IMR-90 (cell line): ENCODE measurements at regions not wholly inside any gene's neighbourhood (a gene's known extent, or its start where the extent isn't known, plus 50 kb on each side); places are given as distances from the start of the nearest gene placed in this dataset.

Source experiments
- ATAC-seq: fragments of 200-7000 bp; cut with Tn5 transposase; 2 replicates; pipeline ENCODE4 v1.9.1; 2020; ENCODE audit warnings: low read depth, mild to moderate bottlenecking, moderate library complexity
- BruUV-seq: library from RNA; stranded (reverse); fragments of 400-500 nt; replicated peaks from 2 replicates; lab custom pipeline; 2021; lab: Mats Ljungman, UMichigan
- CTCF ChIA-PET: fragments of 300-600 bp; formaldehyde crosslinking; extraction: SDS; loops from one replicate; lab custom pipeline; 2021; ENCODE audit warnings: antibody characterized with exemption; lab: Yijun Ruan, JAX
- POLR2A ChIA-PET: fragments of 300-600 bp; sonication (Branson Sonifier 250); formaldehyde crosslinking; loops from one replicate; lab custom pipeline; 2022; ENCODE audit warnings: antibody characterized with exemption; ENCODE audit not compliant: unreplicated experiment; lab: Charles Lee
- DNase-seq: peaks from one replicate; pipeline ENCODE4 v3.0.0; 2013
- H2AFZ ChIP-seq: replicated peaks from 2 replicates; pipeline ENCODE3; 2013; ENCODE audit warnings: low read length, mild to moderate bottlenecking; ENCODE audit not compliant: poor library complexity
- H2AK5ac ChIP-seq: 2 replicates; pipeline ENCODE4 v1.6.1; 2013; ENCODE audit warnings: low read depth, low read length, inconsistent platforms
- H2AK9ac ChIP-seq: replicated peaks from 2 replicates; pipeline ENCODE3; 2013; ENCODE audit warnings: mild to moderate bottlenecking, low read depth, low read length, moderate library complexity; ENCODE audit not compliant: poor library complexity
- H2BK120ac ChIP-seq: 2 replicates; pipeline ENCODE4 v1.6.1; 2013; ENCODE audit warnings: low read depth, low read length, inconsistent platforms
- H2BK15ac ChIP-seq: 3 replicates; pipeline ENCODE4 v1.6.1; 2013; ENCODE audit warnings: low read depth, low read length, inconsistent platforms
- H2BK20ac ChIP-seq: 2 replicates; pipeline ENCODE4 v1.6.1; 2013; ENCODE audit warnings: low read depth, mild to moderate bottlenecking, inconsistent platforms, low read length, moderate library complexity
- H2BK5ac ChIP-seq: 2 replicates; pipeline ENCODE4 v1.6.1; 2013; ENCODE audit warnings: mild to moderate bottlenecking, low read depth, low read length, inconsistent platforms; ENCODE audit not compliant: poor library complexity, severe bottlenecking
- H3K14ac ChIP-seq: replicated peaks from 2 replicates; pipeline ENCODE4 v1.6.1; 2013; ENCODE audit warnings: low read depth, low read length, inconsistent platforms
- H3K18ac ChIP-seq: 2 replicates; pipeline ENCODE4 v1.6.1; 2013; ENCODE audit warnings: low read depth, low read length, control low read depth
- H3K23ac ChIP-seq: 2 replicates; pipeline ENCODE4 v1.6.1; 2013; ENCODE audit warnings: low read depth, low read length, inconsistent platforms
- H3K27ac ChIP-seq: 2 replicates; pipeline ENCODE4 v1.5.1; 2013; ENCODE audit warnings: mild to moderate bottlenecking, control low read depth, low read length; ENCODE audit not compliant: insufficient read depth
- H3K27me3 ChIP-seq: 2 replicates; pipeline ENCODE4 v1.6.1; 2013; ENCODE audit warnings: low read length; ENCODE audit not compliant: control insufficient read depth, insufficient read depth
- H3K36me3 ChIP-seq: 2 replicates; pipeline ENCODE4 v1.6.1; 2013; ENCODE audit warnings: low read length, mixed read lengths; ENCODE audit not compliant: control insufficient read depth, insufficient read depth
- H3K4ac ChIP-seq: 2 replicates; pipeline ENCODE4 v1.6.1; 2013; ENCODE audit warnings: low read depth, low read length, inconsistent platforms
- H3K4me1 ChIP-seq: 2 replicates; pipeline ENCODE4 v1.6.1; 2013; ENCODE audit warnings: low read length, mixed read lengths; ENCODE audit not compliant: control insufficient read depth, insufficient read depth
- H3K4me2 ChIP-seq: 2 replicates; pipeline ENCODE4 v1.6.1; 2013; ENCODE audit warnings: low read depth, mild to moderate bottlenecking, control low read depth, low read length, moderate library complexity
- H3K4me3 ChIP-seq: 2 replicates; pipeline ENCODE4 v1.5.1; 2013; ENCODE audit warnings: low read depth, mild to moderate bottlenecking, control low read depth, low read length, moderate library complexity; ENCODE audit not compliant: insufficient read depth
- H3K56ac ChIP-seq: 2 replicates; pipeline ENCODE4 v1.6.1; 2013; ENCODE audit warnings: low read length, inconsistent platforms; ENCODE audit not compliant: insufficient read depth; ENCODE audit errors: extremely low read depth
- H3K79me1 ChIP-seq, 2 experiments: 2 replicates each; pipeline ENCODE4 v1.6.1; 2013; ENCODE audit warnings: low read length in 2 of 2, inconsistent platforms in 1 of 2, low read depth in 1 of 2
- H3K9ac ChIP-seq: 2 replicates; pipeline ENCODE4 v1.6.1; 2013; ENCODE audit warnings: low read depth, low read length, control low read depth
- H3K9me1 ChIP-seq: 2 replicates; pipeline ENCODE4 v1.6.1; 2013; ENCODE audit warnings: low read length, inconsistent platforms; ENCODE audit not compliant: insufficient read depth
- H3K9me3 ChIP-seq: 2 replicates; pipeline ENCODE4 v1.6.1; 2013; ENCODE audit warnings: low read length; ENCODE audit not compliant: control insufficient read depth, insufficient read depth
- H4K20me1 ChIP-seq: 2 replicates; pipeline ENCODE4 v1.6.1; 2013; ENCODE audit warnings: low read length, inconsistent platforms; ENCODE audit not compliant: insufficient read depth
- H4K5ac ChIP-seq: 2 replicates; pipeline ENCODE4 v1.6.1; 2013; ENCODE audit warnings: mild to moderate bottlenecking, low read depth, low read length, control low read depth
- H4K8ac ChIP-seq, 2 experiments: 2 replicates each; pipeline ENCODE4 v1.6.1; 2013; ENCODE audit warnings: low read depth in 2 of 2, low read length in 2 of 2, control low read depth in 1 of 2, inconsistent platforms in 1 of 2
- H4K91ac ChIP-seq: 2 replicates; pipeline ENCODE4 v1.6.1; 2013; ENCODE audit warnings: low read depth, low read length, inconsistent platforms; ENCODE audit not compliant: insufficient read depth
- BHLHE40 ChIP-seq: fragments of 150-350 bp; IDR thresholded peaks from 2 replicates; pipeline ENCODE4 v1.6.1; 2016; ENCODE audit warnings: mild to moderate bottlenecking, low read depth, low read length
- CEBPB ChIP-seq: IDR thresholded peaks from 2 replicates; pipeline ENCODE4 v1.6.1; 2012; ENCODE audit warnings: low read depth, low read length, improper control_type of control experiment
- CHD1 ChIP-seq: IDR thresholded peaks from 2 replicates; pipeline ENCODE4 v1.6.1; 2012; ENCODE audit warnings: low read depth, low read length, improper control_type of control experiment
- CTCF ChIP-seq: conservative IDR thresholded peaks from 2 replicates; pipeline ENCODE4 v1.5.1; 2012; ENCODE audit warnings: mild to moderate bottlenecking, low read depth, low read length, improper control_type of control experiment
- FOS ChIP-seq: fragments of 150-350 bp; IDR thresholded peaks from 2 replicates; pipeline ENCODE4 v1.6.1; 2016; ENCODE audit warnings: low read depth, low read length
- MAFK ChIP-seq: IDR thresholded peaks from 2 replicates; pipeline ENCODE4 v1.6.1; 2012; ENCODE audit warnings: low read depth, low read length, improper control_type of control experiment
- MXI1 ChIP-seq: IDR thresholded peaks from 2 replicates; pipeline ENCODE4 v1.6.1; 2012; ENCODE audit warnings: low read depth, mild to moderate bottlenecking, low read length, moderate library complexity, borderline replicate concordance
- NFE2L2 ChIP-seq: fragments of 150-350 bp; IDR thresholded peaks from 2 replicates; pipeline ENCODE4 v1.6.1; 2016; ENCODE audit warnings: low read depth, mild to moderate bottlenecking, low read length
- POLR2A ChIP-seq: IDR thresholded peaks from 2 replicates; pipeline ENCODE4 v1.6.1; 2012; ENCODE audit warnings: mild to moderate bottlenecking, low read depth, low read length
- RAD21 ChIP-seq: IDR thresholded peaks from 2 replicates; pipeline ENCODE4 v1.6.1; 2012; ENCODE audit warnings: low read length, improper control_type of control experiment
- RCOR1 ChIP-seq: IDR thresholded peaks from 2 replicates; pipeline ENCODE4 v1.6.1; 2012; ENCODE audit warnings: mild to moderate bottlenecking, low read length, improper control_type of control experiment; ENCODE audit not compliant: insufficient replicate concordance
- RFX5 ChIP-seq: IDR thresholded peaks from 2 replicates; pipeline ENCODE4 v1.8.0; 2012; ENCODE audit warnings: low read depth, mild to moderate bottlenecking, low read length, moderate library complexity
- SMC3 ChIP-seq: fragments of 150-350 bp; IDR thresholded peaks from 2 replicates; pipeline ENCODE4 v1.6.1; 2016; ENCODE audit warnings: low read depth, mild to moderate bottlenecking, antibody characterized with exemption, low read length, moderate library complexity
- WGBS, 2 experiments: methylation state at CpG; one replicate each; pipeline versions ENCODE4 v1.1.5 to v1.1.7; 2013; ENCODE audit warnings: missing lambda C conversion rate in 2 of 2; ENCODE audit not compliant: insufficient read length in 1 of 2; ENCODE audit errors: extremely low coverage in 2 of 2; 5-methylcytosine and 5-hydroxymethylcytosine counted together
- dilution Hi-C: fragments of 300-500 bp; cut with HindIII; formaldehyde crosslinking; loops from one replicate; pipeline ENCODE4 v1.14.3; 2018; ENCODE audit warnings: low sequenced_read_pairs; ENCODE audit not compliant: unreplicated experiment
- in situ Hi-C: fragments of 300-500 bp; cut with MboI; formaldehyde crosslinking; loops from 3 replicates; pipeline ENCODE4 v1.14.3; 2019; ENCODE audit warnings: low sequenced_read_pairs, inconsistent platforms, mixed read lengths
- intact Hi-C: fragments of 100-400 bp; cut with micrococcal nuclease; formaldehyde crosslinking; loops from 2 replicates; pipeline ENCODE4 v1.10.0; 2022
- TF ChIP-seq, protein P1 (sequence below): fragments of 150-350 bp; IDR thresholded peaks from 2 replicates; pipeline ENCODE4 v1.6.1; 2017; ENCODE audit warnings: mild to moderate bottlenecking, antibody characterized with exemption, low read length, low read depth
- TF ChIP-seq, protein P2 (sequence below): fragments of 150-350 bp; IDR thresholded peaks from 2 replicates; pipeline ENCODE4 v1.6.1; 2016; ENCODE audit warnings: low read depth, mild to moderate bottlenecking, low read length, moderate library complexity, borderline replicate concordance

GRCh38 chr3:151599103-151599672 lies 134.5 kb upstream of the AADACL2 start:
- ATAC-seq (no peak), DNase-seq (no peak)
- Histone ChIP-seq H3K27ac (no peak overlapping the region), H3K4me2 (no peak overlapping the region), H3K27me3 (no peaks in the 10 kb centered on the region), H3K4ac (no peak overlapping the region), H2BK15ac (no peak overlapping the region), H3K18ac (no peak overlapping the region), H3K9me1 (no peaks in the 10 kb centered on the region), H2AK5ac (no peak overlapping the region), H3K4me1 (no peaks in the 10 kb centered on the region), H4K20me1 (no peaks in the 10 kb centered on the region), H3K79me1 (no peaks in the 10 kb centered on the region), H3K9me3 (no peaks in the 10 kb centered on the region), H4K5ac (no peak overlapping the region), H3K56ac (no peak overlapping the region), H3K23ac (no peak overlapping the region), H3K9ac (no peak overlapping the region), H4K91ac (no peak overlapping the region), H3K14ac (no peak overlapping the region), H2AK9ac (no peak overlapping the region), H4K8ac (no peak overlapping the region), H2BK120ac (no peak overlapping the region), H2BK20ac (no peak overlapping the region), H2BK5ac (no peak overlapping the region), H3K36me3 (no peaks in the 10 kb centered on the region), H3K4me3 (no peak overlapping the region), H2AFZ (no peak overlapping the region)
- CTCF ChIA-PET: interaction anchor here (1.1 kb wide), 1 partner anchor 11 kb away, joined by 3 read pairs; no protein-coding TSS in a partner anchor
- no peak for TF ChIP-seq MXI1
- TF ChIP-seq, protein P1, sequence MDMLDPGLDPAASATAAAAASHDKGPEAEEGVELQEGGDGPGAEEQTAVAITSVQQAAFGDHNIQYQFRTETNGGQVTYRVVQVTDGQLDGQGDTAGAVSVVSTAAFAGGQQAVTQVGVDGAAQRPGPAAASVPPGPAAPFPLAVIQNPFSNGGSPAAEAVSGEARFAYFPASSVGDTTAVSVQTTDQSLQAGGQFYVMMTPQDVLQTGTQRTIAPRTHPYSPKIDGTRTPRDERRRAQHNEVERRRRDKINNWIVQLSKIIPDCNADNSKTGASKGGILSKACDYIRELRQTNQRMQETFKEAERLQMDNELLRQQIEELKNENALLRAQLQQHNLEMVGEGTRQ: no peak
- TF ChIP-seq, protein P2, sequence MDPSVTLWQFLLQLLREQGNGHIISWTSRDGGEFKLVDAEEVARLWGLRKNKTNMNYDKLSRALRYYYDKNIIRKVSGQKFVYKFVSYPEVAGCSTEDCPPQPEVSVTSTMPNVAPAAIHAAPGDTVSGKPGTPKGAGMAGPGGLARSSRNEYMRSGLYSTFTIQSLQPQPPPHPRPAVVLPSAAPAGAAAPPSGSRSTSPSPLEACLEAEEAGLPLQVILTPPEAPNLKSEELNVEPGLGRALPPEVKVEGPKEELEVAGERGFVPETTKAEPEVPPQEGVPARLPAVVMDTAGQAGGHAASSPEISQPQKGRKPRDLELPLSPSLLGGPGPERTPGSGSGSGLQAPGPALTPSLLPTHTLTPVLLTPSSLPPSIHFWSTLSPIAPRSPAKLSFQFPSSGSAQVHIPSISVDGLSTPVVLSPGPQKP: no peak
- no peak for TF ChIP-seq POLR2A
- TF ChIP-seq FOS: no peak
- no peak for TF ChIP-seq NFE2L2
- TF ChIP-seq RFX5: no peak
- TF ChIP-seq MAFK: no peak
- TF ChIP-seq CHD1: no peak
- no peak for TF ChIP-seq BHLHE40
- no peak for TF ChIP-seq CTCF
- no peak for TF ChIP-seq SMC3
- no peak for TF ChIP-seq CEBPB
- TF ChIP-seq RAD21: no peak
- no peak for TF ChIP-seq RCOR1
- 85% methylated on average over 4 of the region's 7 CpGs; no CpG with 5 or more reads in 1 of the 2 experiments for WGBS, 2 experiments
- BruUV-seq: no TSS peak
- intact Hi-C loops (no loop called here), in situ Hi-C loops (no loop called here), dilution Hi-C loops (no loop called here)
- POLR2A ChIA-PET: no interaction called here
